T-helper 9 cell (primary cell): ENCODE measurements at regions not wholly inside any gene's neighbourhood (a gene's known extent, or its start where the extent isn't known, plus 50 kb on each side); places are given as distances from the start of the nearest gene placed in this dataset.

ENCODE experiments used
- DNase-seq: peaks from one replicate; pipeline ENCODE4 v3.0.0-alpha.2; 2020

DNA sequence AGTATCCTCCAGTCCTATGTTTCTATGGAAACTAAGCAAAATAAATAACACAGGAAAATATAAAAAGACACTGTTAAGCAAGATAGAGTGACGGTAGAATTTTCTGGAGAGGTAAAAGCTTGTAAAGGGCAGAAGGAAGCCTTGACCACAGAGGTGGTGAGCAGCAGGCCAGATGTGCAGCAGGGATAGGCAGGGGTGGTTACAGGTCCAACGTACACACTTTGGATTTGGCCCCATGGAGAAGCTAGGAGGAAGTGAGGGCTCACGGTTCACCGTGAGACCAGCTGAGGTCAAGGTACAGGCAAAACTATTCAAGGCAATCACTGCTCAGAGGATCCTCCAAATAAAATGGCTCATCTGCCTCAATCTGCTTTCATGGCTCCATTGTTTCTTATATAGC lies 242.8 kb downstream of the B3GLCT start:
- no peak for DNase-seq

DNA sequence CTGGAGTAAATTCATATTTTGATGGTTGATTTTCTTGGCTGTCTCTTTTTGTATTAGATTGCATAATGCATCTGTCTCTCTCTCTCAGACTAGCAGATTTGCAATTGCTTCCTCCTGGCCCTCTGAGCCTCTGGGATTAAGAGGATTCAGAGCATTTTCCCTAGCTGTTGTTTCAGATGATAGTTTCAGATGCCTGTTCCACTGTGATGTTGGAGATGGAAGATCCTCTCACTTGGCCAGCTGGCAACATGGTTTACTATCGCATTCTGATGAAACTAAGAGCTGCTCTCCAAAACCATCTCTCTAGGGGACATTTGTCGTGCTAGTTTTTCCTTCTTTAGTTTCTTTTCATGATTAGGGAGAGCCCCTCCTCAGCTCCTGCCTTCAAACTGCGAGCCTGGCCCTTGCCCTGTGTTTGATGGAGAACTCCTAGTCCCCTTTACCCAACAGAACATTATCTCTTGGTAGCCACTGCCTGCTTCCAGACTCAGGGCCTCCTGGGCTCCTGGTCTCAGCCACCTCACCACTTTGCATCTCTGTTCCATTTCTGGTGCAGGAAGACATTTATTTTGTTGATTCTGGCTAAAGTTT lies 244.6 kb downstream of the B3GLCT start:
- DNase-seq: no peak

DNA sequence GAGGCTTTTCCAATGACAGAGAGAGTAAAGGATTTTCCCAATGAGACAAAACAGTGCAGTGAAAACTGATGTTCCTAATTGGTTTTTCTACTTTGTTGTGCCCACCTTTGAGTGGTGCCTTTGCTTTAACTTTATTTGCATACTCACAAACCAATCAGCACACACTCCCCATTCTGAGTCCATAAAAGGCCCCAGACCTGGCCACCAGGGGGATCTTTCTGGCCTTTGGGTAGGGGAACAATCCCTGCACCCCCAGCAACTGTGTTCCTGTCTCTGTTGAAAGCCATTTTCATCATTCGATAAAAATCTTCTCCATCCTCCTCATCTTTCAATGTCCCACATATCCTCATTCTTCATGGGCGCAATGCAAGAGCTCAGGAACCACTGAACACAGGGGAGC lies 252.8 kb downstream of the B3GLCT start:
- DNase-seq: no peak

DNA sequence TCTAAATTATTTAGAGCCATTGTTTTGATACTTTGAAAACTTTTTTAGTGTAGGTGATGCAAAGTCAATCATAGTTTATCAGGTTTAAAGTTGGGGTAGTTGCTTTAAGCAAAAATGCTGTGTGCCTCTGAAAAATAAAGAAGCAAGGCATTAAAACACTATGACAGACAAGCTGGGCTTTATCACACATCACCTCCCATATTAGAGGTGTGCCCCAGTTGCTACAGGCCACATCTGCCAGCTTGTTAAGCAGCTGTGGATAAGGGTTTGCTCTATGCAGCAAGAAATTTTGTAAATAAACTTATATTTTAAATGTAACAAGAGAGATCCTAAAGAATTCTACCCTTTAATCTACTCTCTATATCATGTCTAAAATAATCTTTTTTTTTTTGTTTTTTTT lies 255.8 kb downstream of the B3GLCT start:
- no peak for DNase-seq

- DNase-seq: no peak
Measured at GRCh38 chr13:31456056-31456455, 256.3 kb downstream of the B3GLCT start.

- DNase-seq: no peak
Measured at GRCh38 chr13:31460061-31460460, 260.3 kb downstream of the B3GLCT start.

GRCh38 chr13:31461923-31462322 lies 262.1 kb downstream of the B3GLCT start:
- no peak for DNase-seq

DNA sequence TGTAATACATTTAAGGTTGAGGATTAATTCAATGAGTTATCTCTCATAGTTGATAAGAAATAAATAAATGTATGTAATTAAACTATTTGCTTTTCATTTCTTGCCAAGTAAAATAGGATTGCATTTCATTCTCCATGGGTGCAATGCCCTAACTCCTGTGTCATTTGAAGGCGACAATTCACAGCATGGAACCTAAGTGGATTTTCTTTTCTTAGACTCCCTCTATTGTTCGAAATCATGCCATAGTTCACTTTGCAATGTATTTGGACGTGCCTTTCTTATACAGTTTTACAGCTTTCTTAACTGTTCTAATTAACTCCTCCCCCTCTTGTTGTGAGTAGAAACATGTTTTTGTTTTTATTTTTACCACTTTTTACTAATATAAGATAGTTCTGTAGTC lies 263.0 kb downstream of the B3GLCT start:
- no peak for DNase-seq

DNA sequence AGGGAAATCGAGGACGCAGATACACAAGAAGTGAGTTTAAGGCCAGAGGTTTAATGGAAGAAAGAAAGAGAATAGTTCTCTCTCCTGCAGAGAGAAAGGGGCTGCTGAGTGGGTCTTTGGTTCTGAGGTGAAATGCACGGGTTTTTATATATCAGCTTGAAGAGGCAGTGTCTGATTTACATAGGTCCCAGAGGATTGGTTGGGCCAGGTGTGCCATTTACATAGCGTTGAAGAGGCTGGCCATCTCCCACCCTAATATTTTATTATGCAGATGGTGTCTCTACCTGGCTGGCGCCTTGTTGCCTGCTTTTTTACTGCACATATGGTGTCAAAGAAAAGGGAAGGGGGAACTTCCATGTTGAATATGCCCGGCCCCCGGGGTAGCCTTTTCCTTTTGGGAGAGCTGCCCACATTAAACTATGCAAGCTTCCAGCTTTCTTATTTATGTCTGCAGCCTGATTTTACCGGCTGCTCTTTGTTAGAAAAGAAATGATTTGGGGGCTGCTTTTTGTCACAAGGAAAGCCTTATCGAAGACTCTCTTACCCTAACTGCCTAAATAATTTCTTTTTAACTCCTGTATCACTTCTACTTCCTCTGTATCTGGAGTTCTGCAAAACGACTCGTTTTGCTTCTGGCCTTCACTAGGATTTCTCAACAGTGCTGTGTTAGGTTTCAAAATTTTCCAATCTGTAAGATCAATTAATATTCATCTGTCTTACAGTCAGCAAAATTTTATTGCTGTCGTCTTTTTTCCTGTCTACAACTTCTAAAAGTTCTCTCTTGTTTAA lies 268.5 kb downstream of the B3GLCT start:
- DNase-seq: no peak

DNA sequence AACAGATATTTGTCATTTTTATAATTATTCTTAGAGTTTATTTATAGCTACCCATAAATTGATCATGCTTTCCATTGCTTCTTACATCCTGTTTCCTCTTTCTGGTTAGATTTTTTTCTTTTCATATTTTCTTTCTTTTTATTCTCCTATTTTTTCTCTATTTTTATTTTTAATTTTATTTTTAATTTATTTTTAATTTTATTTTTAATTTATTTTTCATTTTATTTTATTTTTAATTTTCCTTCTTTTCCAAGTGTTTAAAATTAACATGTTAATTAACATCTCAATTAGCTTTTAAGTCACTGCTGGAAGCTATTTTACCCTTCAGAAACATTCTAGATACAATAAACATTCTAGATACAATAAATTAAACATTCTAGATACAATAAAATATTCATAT lies 269.6 kb downstream of the B3GLCT start:
- no peak for DNase-seq

- no peak for DNase-seq
Measured at GRCh38 chr13:31476266-31476665, 263.1 kb upstream of the RXFP2 start.

DNA sequence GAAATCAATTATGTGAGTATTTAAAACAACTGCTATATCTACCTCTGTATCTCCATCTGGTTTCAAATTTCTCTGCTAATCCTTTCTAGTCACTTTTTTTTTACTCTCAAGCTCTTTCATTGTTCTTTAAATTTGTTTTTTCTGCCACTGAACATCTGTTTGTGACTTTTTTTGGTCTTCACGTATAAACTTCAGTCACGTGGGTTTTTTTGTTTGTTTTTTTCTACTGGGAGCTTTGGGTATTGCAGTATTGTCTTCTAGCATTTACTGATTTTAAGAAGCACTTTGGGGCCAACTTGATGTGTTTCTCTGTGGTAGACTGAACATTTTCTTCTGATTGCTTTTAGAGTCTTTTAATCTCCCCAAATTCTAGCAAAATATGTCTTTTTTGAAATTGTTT lies 262.6 kb upstream of the RXFP2 start:
- no peak for DNase-seq

GRCh38 chr13:31477961-31478360 lies 261.4 kb upstream of the RXFP2 start:
- DNase-seq: no peak

DNA sequence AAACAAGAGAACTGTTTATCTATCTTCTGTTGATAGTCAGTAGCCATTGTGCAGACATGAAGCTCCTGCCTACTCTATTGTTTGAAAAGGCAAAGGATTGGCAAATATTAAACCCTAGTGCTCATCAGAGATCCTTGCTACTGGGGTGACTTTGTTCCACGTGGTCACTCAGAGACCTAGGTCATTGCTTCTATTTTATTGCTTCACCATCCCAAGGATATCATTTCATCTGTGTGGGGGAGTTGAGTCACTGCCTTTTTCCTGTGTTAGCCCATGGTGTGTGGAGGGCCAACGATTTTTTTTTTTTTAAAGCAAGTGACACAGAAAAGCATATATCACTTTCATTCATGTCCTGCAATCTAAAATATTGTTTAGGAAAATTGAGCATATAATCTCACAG lies 254.1 kb upstream of the RXFP2 start:
- DNase-seq: no peak

GRCh38 chr13:31485651-31486051 lies 253.7 kb upstream of the RXFP2 start:
- DNase-seq: no peak

GRCh38 chr13:31495336-31495735 lies 244.0 kb upstream of the RXFP2 start:
- no peak for DNase-seq

GRCh38 chr13:31499274-31499673 lies 240.1 kb upstream of the RXFP2 start:
- no peak for DNase-seq

DNA sequence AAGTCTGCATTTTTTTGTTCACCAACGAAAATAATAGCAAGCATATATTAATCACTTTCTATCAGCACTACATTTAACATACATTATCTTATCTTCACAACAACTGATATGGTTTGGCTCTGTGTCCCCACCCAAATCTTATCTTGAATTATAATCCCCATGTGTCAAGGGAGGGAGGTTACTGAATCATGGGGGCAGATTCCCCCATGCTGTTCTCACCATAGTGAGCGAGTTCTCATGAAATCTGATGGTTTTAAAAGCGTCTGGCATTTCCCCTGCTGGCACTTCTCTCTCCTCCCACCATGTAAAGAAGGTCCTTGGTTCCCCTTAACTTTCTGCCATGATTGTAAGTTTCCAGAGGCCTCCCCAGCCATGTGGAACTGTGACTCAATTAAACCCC lies 235.7 kb upstream of the RXFP2 start:
- DNase-seq: no peak

GRCh38 chr13:31504918-31505317 lies 234.4 kb upstream of the RXFP2 start:
- DNase-seq: no peak

DNA sequence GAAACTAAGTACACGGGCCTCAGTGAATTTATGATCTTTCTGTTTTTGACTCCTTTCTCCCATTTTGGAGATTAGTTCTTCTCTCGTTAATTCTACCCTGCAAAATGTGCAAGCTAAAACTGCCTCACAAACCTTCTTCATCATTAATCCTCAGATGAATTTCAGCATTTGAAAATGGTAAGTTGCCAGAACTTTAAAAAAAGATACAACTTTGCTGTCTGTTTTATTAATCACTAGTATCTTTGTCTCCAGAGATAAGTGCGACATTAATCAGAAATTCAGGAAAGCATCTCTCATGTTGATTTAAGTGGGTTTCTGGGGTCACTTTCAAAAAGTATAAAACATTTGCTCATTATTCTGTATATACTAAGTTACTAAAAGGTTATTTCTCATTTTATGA lies 227.0 kb upstream of the RXFP2 start:
- DNase-seq: no peak

GRCh38 chr13:31514932-31515331 lies 224.4 kb upstream of the RXFP2 start:
- DNase-seq: no peak

- DNase-seq: no peak
Measured at GRCh38 chr13:31515427-31515826, 223.9 kb upstream of the RXFP2 start.

GRCh38 chr13:31517599-31517998 lies 221.7 kb upstream of the RXFP2 start:
- DNase-seq: no peak

GRCh38 chr13:31518645-31519044 lies 220.7 kb upstream of the RXFP2 start:
- no peak for DNase-seq

- DNase-seq: no peak
Measured at GRCh38 chr13:31521435-31521834, 217.9 kb upstream of the RXFP2 start.
